Loucy (cell line): ENCODE measurements at regions not wholly inside any gene's neighbourhood (a gene's known extent, or its start where the extent isn't known, plus 50 kb on each side); places are given as distances from the start of the nearest gene placed in this dataset.

Experiments
- H2AFZ ChIP-seq: fragments of 200-600 bp; sonication (generic); 2 replicates; pipeline ENCODE4 v1.6.0; 2016; ENCODE audit warnings: antibody characterized with exemption, mild to moderate bottlenecking, low read length, moderate library complexity
- H3F3A ChIP-seq: fragments of 200-600 bp; 2 replicates; pipeline ENCODE4 v1.6.0; 2016; ENCODE audit warnings: antibody characterized with exemption, low read depth, mild to moderate bottlenecking
- H3K27me3 ChIP-seq: fragments of 200-600 bp; sonication (generic); 2 replicates; pipeline ENCODE4 v1.6.1; 2014; ENCODE audit warnings: low read length, mild to moderate bottlenecking; ENCODE audit not compliant: insufficient read depth, poor library complexity, severe bottlenecking
- H3K36me3 ChIP-seq: fragments of 200-600 bp; sonication (generic); 2 replicates; pipeline ENCODE4 v1.6.1; 2016; ENCODE audit warnings: low read length; ENCODE audit not compliant: insufficient read depth
- H3K4me1 ChIP-seq: fragments of 200-600 bp; sonication (generic); 2 replicates; pipeline ENCODE4 v1.5.1; 2014; ENCODE audit warnings: low read length, mild to moderate bottlenecking; ENCODE audit not compliant: insufficient read depth, poor library complexity, severe bottlenecking
- H3K4me2 ChIP-seq: fragments of 200-600 bp; sonication (generic); 2 replicates; pipeline ENCODE4 v1.6.0; 2014; ENCODE audit warnings: antibody characterized with exemption, low read length, low read depth, mild to moderate bottlenecking; ENCODE audit not compliant: poor library complexity, severe bottlenecking
- H3K4me3 ChIP-seq: fragments of 200-600 bp; sonication (generic); 2 replicates; pipeline ENCODE4 v1.5.1; 2014; ENCODE audit warnings: low read length, mild to moderate bottlenecking, mixed read lengths; ENCODE audit not compliant: poor library complexity, severe bottlenecking
- H3K79me2 ChIP-seq: fragments of 200-600 bp; sonication (generic); 2 replicates; pipeline ENCODE4 v1.6.1; 2014; ENCODE audit warnings: low read length; ENCODE audit not compliant: insufficient read depth
- H3K9ac ChIP-seq: fragments of 200-600 bp; sonication (generic); 2 replicates; pipeline ENCODE4 v1.6.0; 2014; ENCODE audit warnings: mild to moderate bottlenecking, low read depth, low read length, moderate library complexity; ENCODE audit not compliant: poor library complexity, severe bottlenecking
- H3K9me2 ChIP-seq: fragments of 200-600 bp; sonication (generic); replicated peaks from 2 replicates; pipeline ENCODE4 v1.6.1; 2016; ENCODE audit warnings: low read depth, low read length, mixed read lengths
- H3K9me3 ChIP-seq: fragments of 200-600 bp; sonication (generic); 2 replicates; pipeline ENCODE4 v1.6.1; 2014; ENCODE audit warnings: mild to moderate bottlenecking, antibody characterized with exemption, low read length, low read depth; ENCODE audit not compliant: insufficient read depth
- H4K20me1 ChIP-seq: fragments of 200-600 bp; sonication (generic); 2 replicates; pipeline ENCODE4 v1.6.0; 2014; ENCODE audit warnings: antibody characterized with exemption, low read length, mild to moderate bottlenecking; ENCODE audit not compliant: insufficient read depth, poor library complexity, severe bottlenecking
- EZH2phosphoT487 ChIP-seq: fragments of 200-600 bp; IDR thresholded peaks from 2 replicates; pipeline ENCODE4 v1.6.1; 2018; ENCODE audit warnings: antibody characterized with exemption, mild to moderate bottlenecking, moderate library complexity, borderline replicate concordance
- TF ChIP-seq, protein P1 (sequence below): fragments of 200-600 bp; sonication (generic); conservative IDR thresholded peaks from 2 replicates; pipeline ENCODE4 v1.5.1; 2014; ENCODE audit warnings: mild to moderate bottlenecking, antibody characterized with exemption, low read length

DNA sequence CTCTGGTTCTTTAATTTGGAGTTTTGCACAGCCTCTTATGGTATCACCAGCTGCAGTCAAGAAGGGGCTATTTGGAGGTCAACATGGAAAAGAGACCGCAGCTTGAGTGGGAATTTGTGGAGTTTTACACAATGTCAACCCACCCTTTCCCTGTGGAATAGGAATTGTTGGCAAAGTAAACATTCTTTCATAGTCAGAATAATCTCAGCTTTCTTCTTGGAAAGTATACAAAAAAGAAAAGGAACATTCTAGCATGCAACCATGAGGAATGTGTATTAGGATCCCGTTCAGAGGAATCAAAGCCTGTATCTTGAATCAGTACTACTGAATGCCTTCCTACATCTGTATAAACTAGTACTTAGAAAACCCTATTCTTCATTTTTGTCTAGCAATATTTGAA, 107.6 kb downstream of the LURAP1L start:
- Histone ChIP-seq H3K9me3 (no peaks in the 10 kb centered on the region; the same call in 1 of the 2 replicates), H3K4me2 (no peak overlapping the region), H3K27me3 (no peaks in the 10 kb centered on the region), H3K4me3 (no peak overlapping the region), H3F3A (no peaks in the 10 kb centered on the region), H3K36me3 (no peaks in the 10 kb centered on the region), H4K20me1 (no peaks in the 10 kb centered on the region), H3K9me2 (no peaks in the 10 kb centered on the region), H3K9ac (no peak overlapping the region), H3K79me2 (no peaks in the 10 kb centered on the region), H2AFZ (no peak overlapping the region), H3K4me1 (no peaks in the 10 kb centered on the region)
- TF ChIP-seq, protein P1, sequence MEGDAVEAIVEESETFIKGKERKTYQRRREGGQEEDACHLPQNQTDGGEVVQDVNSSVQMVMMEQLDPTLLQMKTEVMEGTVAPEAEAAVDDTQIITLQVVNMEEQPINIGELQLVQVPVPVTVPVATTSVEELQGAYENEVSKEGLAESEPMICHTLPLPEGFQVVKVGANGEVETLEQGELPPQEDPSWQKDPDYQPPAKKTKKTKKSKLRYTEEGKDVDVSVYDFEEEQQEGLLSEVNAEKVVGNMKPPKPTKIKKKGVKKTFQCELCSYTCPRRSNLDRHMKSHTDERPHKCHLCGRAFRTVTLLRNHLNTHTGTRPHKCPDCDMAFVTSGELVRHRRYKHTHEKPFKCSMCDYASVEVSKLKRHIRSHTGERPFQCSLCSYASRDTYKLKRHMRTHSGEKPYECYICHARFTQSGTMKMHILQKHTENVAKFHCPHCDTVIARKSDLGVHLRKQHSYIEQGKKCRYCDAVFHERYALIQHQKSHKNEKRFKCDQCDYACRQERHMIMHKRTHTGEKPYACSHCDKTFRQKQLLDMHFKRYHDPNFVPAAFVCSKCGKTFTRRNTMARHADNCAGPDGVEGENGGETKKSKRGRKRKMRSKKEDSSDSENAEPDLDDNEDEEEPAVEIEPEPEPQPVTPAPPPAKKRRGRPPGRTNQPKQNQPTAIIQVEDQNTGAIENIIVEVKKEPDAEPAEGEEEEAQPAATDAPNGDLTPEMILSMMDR: no peak
- TF ChIP-seq EZH2phosphoT487: no peak

DNA sequence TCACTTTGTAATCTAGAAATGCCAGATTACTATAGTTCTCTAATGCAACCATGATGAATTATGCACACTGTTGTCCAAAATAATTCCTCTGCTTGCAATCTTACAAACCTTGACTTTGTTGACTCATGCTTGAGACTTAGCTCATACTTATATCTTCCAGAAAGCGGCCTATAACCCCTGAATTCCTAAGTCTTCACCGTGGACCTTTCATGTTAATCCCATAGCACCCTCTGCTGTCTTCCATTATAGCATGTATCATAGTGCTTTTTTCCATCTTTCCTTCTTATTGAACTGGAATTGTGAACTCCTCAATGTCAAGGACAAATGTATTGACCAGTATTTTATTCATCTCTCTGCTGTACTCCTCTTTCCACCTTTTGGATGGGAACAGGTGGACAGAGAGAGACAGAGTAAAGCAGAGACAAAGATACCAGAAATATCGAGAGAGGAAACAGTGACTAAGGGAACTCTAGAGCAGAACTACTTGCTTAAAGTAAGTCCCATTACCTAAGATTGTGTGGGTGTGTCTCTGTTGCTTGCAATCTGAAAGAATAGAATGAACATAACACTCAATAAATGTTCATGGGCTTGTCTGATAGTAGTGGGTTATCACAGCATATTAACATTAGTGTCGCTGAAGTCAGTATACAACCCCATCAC, 110.0 kb downstream of the LURAP1L start:
- Histone ChIP-seq H3K4me3 (no peak overlapping the region), H2AFZ (no peak overlapping the region), H4K20me1 (no peaks in the 10 kb centered on the region), H3K9ac (no peak overlapping the region), H3K4me2 (no peak overlapping the region), H3K9me2 (no peaks in the 10 kb centered on the region), H3K4me1 (no peaks in the 10 kb centered on the region), H3K36me3 (no peaks in the 10 kb centered on the region), H3K9me3 (no peaks in the 10 kb centered on the region; the same call in 1 of the 2 replicates), H3K27me3 (no peaks in the 10 kb centered on the region), H3K79me2 (no peaks in the 10 kb centered on the region), H3F3A (no peaks in the 10 kb centered on the region)
- TF ChIP-seq EZH2phosphoT487: no peak
- TF ChIP-seq, protein P1: no peak

DNA sequence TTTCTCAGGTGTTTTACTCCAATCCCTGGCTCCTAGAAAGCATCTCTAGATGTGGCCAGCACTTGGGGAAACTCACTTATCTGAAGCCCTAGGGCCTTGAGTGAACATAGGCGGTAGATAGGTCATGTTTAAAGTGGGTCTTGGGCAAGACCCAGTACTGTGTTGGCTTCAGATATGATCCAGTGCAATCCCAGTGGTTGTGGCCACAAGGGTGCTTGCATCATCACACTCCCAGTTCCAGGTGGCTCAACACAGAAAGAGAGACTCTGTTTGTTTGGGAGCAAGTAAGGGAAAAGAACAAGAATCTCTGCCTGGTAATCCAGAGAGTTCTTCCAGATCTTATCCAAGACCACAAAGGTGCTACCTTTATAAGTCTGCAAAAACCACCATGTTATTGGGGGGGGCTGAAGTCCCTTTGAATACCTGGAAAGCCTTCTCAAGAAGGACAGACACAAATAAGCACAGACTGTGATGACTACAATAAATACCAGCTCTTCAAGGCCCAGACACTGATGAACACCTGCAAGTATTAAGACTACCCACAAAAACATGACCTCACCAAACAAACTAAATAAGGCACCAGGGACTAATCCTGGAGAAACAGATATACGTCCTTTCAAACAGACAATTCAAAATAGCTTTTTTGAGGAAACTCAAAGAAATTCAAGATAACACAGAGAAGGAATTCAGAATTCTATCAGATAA, 114.7 kb downstream of the LURAP1L start:
- no peaks in the 10 kb centered on the region for H4K20me1 ChIP-seq
- H3K9me3 ChIP-seq: no peaks in the 10 kb centered on the region; the same call in 1 of the 2 replicates
- no peak overlapping the region for H3K4me3 ChIP-seq
- H3K36me3 ChIP-seq: no peaks in the 10 kb centered on the region
- H3F3A ChIP-seq: no peaks in the 10 kb centered on the region
- TF ChIP-seq, protein P1: no peak
- TF ChIP-seq EZH2phosphoT487: no peak
- no peak overlapping the region for H3K4me2 ChIP-seq
- no peak overlapping the region for H2AFZ ChIP-seq
- H3K9ac ChIP-seq: no peak overlapping the region
- H3K27me3 ChIP-seq: no peaks in the 10 kb centered on the region
- no peaks in the 10 kb centered on the region for H3K79me2 ChIP-seq
- no peaks in the 10 kb centered on the region for H3K9me2 ChIP-seq
- H3K4me1 ChIP-seq: no peaks in the 10 kb centered on the region
